ENCODE measurements at regions not wholly inside any gene's neighbourhood (a gene's known extent, or its start where the extent isn't known, plus 50 kb on each side); places are given as distances from the start of the nearest gene placed in this dataset.

DNA sequence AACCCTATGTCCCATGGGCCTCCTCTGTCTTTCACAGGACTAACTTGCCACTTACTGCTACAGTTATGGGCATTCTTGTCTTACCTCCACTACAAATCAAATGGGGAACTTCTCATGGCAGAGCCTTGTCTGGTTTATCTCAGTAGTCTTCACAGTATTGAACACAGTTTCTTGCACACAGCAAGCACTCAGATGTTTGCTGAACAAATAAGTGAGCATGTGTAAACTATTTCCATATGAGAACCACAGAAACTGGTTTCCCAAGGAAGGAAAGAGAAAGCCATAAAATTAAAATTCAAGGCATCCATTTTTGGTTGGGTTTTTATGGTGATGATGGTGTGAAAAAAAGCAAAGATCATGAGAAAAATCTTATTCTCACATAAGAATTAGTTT is 189.2 kb downstream of the MEX3B start:
- TF ChIP-seq, protein P1, sequence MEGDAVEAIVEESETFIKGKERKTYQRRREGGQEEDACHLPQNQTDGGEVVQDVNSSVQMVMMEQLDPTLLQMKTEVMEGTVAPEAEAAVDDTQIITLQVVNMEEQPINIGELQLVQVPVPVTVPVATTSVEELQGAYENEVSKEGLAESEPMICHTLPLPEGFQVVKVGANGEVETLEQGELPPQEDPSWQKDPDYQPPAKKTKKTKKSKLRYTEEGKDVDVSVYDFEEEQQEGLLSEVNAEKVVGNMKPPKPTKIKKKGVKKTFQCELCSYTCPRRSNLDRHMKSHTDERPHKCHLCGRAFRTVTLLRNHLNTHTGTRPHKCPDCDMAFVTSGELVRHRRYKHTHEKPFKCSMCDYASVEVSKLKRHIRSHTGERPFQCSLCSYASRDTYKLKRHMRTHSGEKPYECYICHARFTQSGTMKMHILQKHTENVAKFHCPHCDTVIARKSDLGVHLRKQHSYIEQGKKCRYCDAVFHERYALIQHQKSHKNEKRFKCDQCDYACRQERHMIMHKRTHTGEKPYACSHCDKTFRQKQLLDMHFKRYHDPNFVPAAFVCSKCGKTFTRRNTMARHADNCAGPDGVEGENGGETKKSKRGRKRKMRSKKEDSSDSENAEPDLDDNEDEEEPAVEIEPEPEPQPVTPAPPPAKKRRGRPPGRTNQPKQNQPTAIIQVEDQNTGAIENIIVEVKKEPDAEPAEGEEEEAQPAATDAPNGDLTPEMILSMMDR (IDR thresholded peaks at IDR 0.05) = no peak
- TF ChIP-seq POLR2A (IDR thresholded peaks at IDR 0.05) = no peak
